ENCODE measurements at regions not wholly inside any gene's neighbourhood (a gene's known extent, or its start where the extent isn't known, plus 50 kb on each side); places are given as distances from the start of the nearest gene placed in this dataset.

GRCh38 chr4:30511751-30512150, 208.4 kb upstream of the PCDH7 start:
- POLR2A ChIA-PET: no interaction called here
- Histone ChIP-seq H3K79me2 (ENCODE audit: insufficient read depth, low read length) (no peaks in the 10 kb centered on the region), H3K4me3 (replicated peaks in 1 of 3; ENCODE audit: insufficient read depth in 1 of 3, low read depth in 2 of 3, low read length in 3 of 3) (no peak overlapping the region), H3K27ac (ENCODE audit: extremely low read length, insufficient read depth, low read length) (no peak overlapping the region), H2AFZ (ENCODE audit: low read length) (no peak overlapping the region), H3K4me2 (ENCODE audit: low read depth, low read length) (no peak overlapping the region), H3K36me3 (replicated peaks in 1 of 2; ENCODE audit: control insufficient read depth in 1 of 2, insufficient read depth in 2 of 2, low read length in 2 of 2) (no peaks in the 10 kb centered on the region), H3K9me3 (ENCODE audit: low read length) (peaks cover 66% of the 10 kb centered on the region), H3K4me1 (ENCODE audit: insufficient read depth, low read length) (no peaks in the 10 kb centered on the region), H3K9ac (ENCODE audit: insufficient read depth, low read depth, low read length) (no peak overlapping the region), H4K20me1 (ENCODE audit: insufficient read depth, low read length) (no peaks in the 10 kb centered on the region), H3K27me3 (ENCODE audit: control insufficient read depth in 1 of 2, insufficient read depth in 2 of 2, low read length in 2 of 2) (no peaks in the 10 kb centered on the region)
- CTCF ChIA-PET (ENCODE audit: low intra/inter-chr PET ratio, low total read pairs): no interaction called here
- intact Hi-C loops (cut with micrococcal nuclease; ENCODE audit: unreplicated experiment) (no loop called here), in situ Hi-C loops (cut with HindIII; ENCODE audit: extremely low pct_ligation_motif_present, low pct_unique_long_range_greater_than_20kb) (no loop called here)
- BruUV-seq (replicated peaks): no TSS peak
- no peak for DNase-seq (ENCODE audit: low spot score)
- ATAC-seq: no peak
- no peak for FAIRE-seq
- TF ChIP-seq ZNF639 (CRISPR knock-in tag; conservative IDR thresholded peaks at IDR 0.05) (no peak), ZNF292 (CRISPR knock-in tag; IDR thresholded peaks at IDR 0.05; ENCODE audit: borderline replicate concordance, low read depth) (no peak), ZNF605 (CRISPR knock-in tag; IDR thresholded peaks at IDR 0.05) (no peak), TFAP4 (IDR thresholded peaks at IDR 0.05; ENCODE audit: borderline replicate concordance, low read depth) (no peak), FOXJ3 (CRISPR knock-in tag; IDR thresholded peaks at IDR 0.05; ENCODE audit: borderline replicate concordance) (no peak), FLYWCH1 (CRISPR knock-in tag; IDR thresholded peaks at IDR 0.05) (no peak), HNRNPUL1 (IDR thresholded peaks at IDR 0.05; ENCODE audit: low read depth, low read length) (no peak), GPBP1L1 (CRISPR knock-in tag; IDR thresholded peaks at IDR 0.05) (no peak), ZNF335 (CRISPR knock-in tag; IDR thresholded peaks at IDR 0.05) (no peak), ZNF10 (CRISPR knock-in tag; IDR thresholded peaks at IDR 0.05; ENCODE audit: borderline replicate concordance, low read depth) (no peak), TRIM22 (IDR thresholded peaks at IDR 0.05) (no peak), AHR (CRISPR knock-in tag; IDR thresholded peaks at IDR 0.05) (no peak), KDM5B (CRISPR knock-in tag; IDR thresholded peaks at IDR 0.05; ENCODE audit: borderline replicate concordance) (no peak), ZC3H13 (CRISPR knock-in tag; IDR thresholded peaks at IDR 0.05) (no peak), PAWR (CRISPR knock-in tag; IDR thresholded peaks at IDR 0.05; ENCODE audit: borderline replicate concordance) (no peak), ZNF790 (CRISPR knock-in tag; IDR thresholded peaks at IDR 0.05; ENCODE audit: borderline replicate concordance) (no peak), CENPBD1 (CRISPR knock-in tag; IDR thresholded peaks at IDR 0.05; ENCODE audit: borderline replicate concordance, low read depth) (no peak), ZNF180 (CRISPR knock-in tag; IDR thresholded peaks at IDR 0.05; ENCODE audit: borderline replicate concordance, low read depth) (no peak)
